ENCODE measurements at regions not wholly inside any gene's neighbourhood (a gene's known extent, or its start where the extent isn't known, plus 50 kb on each side); places are given as distances from the start of the nearest gene placed in this dataset.

GRCh38 chr6:153781306-153781705 lies 257.7 kb upstream of the OPRM1 start:
- TF ChIP-seq CTCF (conservative IDR thresholded peaks at IDR 0.05; ENCODE audit: low read length), result no peak
- H3K4me3 ChIP-seq (ENCODE audit: low read length), result no peak overlapping the region
- no peak for DNase-seq (ENCODE audit: low read depth)

- H3K4me3 ChIP-seq (ENCODE audit: low read length), result no peak overlapping the region
- no peak for TF ChIP-seq CTCF (conservative IDR thresholded peaks at IDR 0.05; ENCODE audit: low read length)
- no peak for DNase-seq (ENCODE audit: low read depth)
These were observed 259.0 kb upstream of the OPRM1 start for GRCh38 chr6:153780011-153780410.

GRCh38 chr6:153778216-153778615 lies 260.8 kb upstream of the OPRM1 start:
- H3K4me3 ChIP-seq (ENCODE audit: low read length), result no peak overlapping the region
- no peak for DNase-seq (ENCODE audit: low read depth)
- no peak for TF ChIP-seq CTCF (conservative IDR thresholded peaks at IDR 0.05; ENCODE audit: low read length)

GRCh38 chr6:153771577-153771976 lies 267.5 kb upstream of the OPRM1 start:
- no peak overlapping the region for H3K4me3 ChIP-seq (ENCODE audit: low read length)
- TF ChIP-seq CTCF (conservative IDR thresholded peaks at IDR 0.05; ENCODE audit: low read length), result no peak
- no peak for DNase-seq (ENCODE audit: low read depth)

GRCh38 chr6:153767127-153767526 lies 271.9 kb upstream of the OPRM1 start:
- no peak overlapping the region for H3K4me3 ChIP-seq (ENCODE audit: low read length)
- no peak for TF ChIP-seq CTCF (conservative IDR thresholded peaks at IDR 0.05; ENCODE audit: low read length)
- no peak for DNase-seq (ENCODE audit: low read depth)

GRCh38 chr6:153758516-153758915 lies 280.5 kb upstream of the OPRM1 start:
- TF ChIP-seq CTCF (conservative IDR thresholded peaks at IDR 0.05; ENCODE audit: low read length), result no peak
- H3K4me3 ChIP-seq (ENCODE audit: low read length), result no peak overlapping the region
- DNase-seq (ENCODE audit: low read depth), result no peak

- DNase-seq (ENCODE audit: low read depth), result no peak
- H3K4me3 ChIP-seq (ENCODE audit: low read length), result no peak overlapping the region
- TF ChIP-seq CTCF (conservative IDR thresholded peaks at IDR 0.05; ENCODE audit: low read length), result no peak
These were observed 303.3 kb upstream of the OPRM1 start for GRCh38 chr6:153735761-153736160.

Data from AG10803 (cell line).